Type B pancreatic cell (in vitro differentiated cells): ENCODE measurements at regions not wholly inside any gene's neighbourhood (a gene's known extent, or its start where the extent isn't known, plus 50 kb on each side); places are given as distances from the start of the nearest gene placed in this dataset.
A peak's percentile ranks its signal among the peaks of the same experiment; 100 is the strongest.

Source experiments
- DNase-seq: peaks from one replicate; pipeline ENCODE4 v3.0.0; 2021; ENCODE audit warnings: mixed read lengths; ENCODE audit not compliant: unreplicated experiment; ENCODE audit errors: extremely low spot score
- H3K27ac Mint-ChIP-seq: 2 replicates; pipeline ENCODE4 v1.8.0; 2021; ENCODE audit warnings: mild to moderate bottlenecking, mixed read lengths
- H3K27me3 Mint-ChIP-seq: 2 replicates; pipeline ENCODE4 v1.8.0; 2021; ENCODE audit warnings: mixed read lengths
- H3K36me3 Mint-ChIP-seq: 2 replicates; pipeline ENCODE4 v1.8.0; 2021; ENCODE audit warnings: mixed read lengths
- H3K4me1 Mint-ChIP-seq: one replicate; pipeline ENCODE4 v1.8.0; 2021; ENCODE audit warnings: mixed read lengths; ENCODE audit not compliant: unreplicated experiment
- H3K4me3 Mint-ChIP-seq: 2 replicates; pipeline ENCODE4 v1.8.0; 2021; ENCODE audit warnings: mild to moderate bottlenecking, mixed read lengths
- H3K9me3 Mint-ChIP-seq: 2 replicates; pipeline ENCODE4 v1.8.0; 2021; ENCODE audit warnings: mixed read lengths
- CTCF ChIP-seq: fragments of 200-600 bp; sonication (generic); conservative IDR thresholded peaks from 2 replicates; pipeline ENCODE4 v1.5.0; 2021; ENCODE audit warnings: antibody characterized with exemption, mild to moderate bottlenecking

GRCh38 chr10:78336402-78336791, 302.7 kb downstream of the RPS24 start:
- H3K4me1 Mint-ChIP-seq: peaks cover 33% of the 10 kb centered on the region
- H3K4me3 Mint-ChIP-seq: no peak overlapping the region
- H3K27me3 Mint-ChIP-seq: no peaks in the 10 kb centered on the region
- peak overlapping the region; percentile 23 for H3K27ac Mint-ChIP-seq
- H3K36me3 Mint-ChIP-seq: no peaks in the 10 kb centered on the region
- H3K9me3 Mint-ChIP-seq: peaks cover 4% of the 10 kb centered on the region
- no peak for TF ChIP-seq CTCF
- peak; percentile 56 for DNase-seq

GRCh38 chr10:78337016-78337415, 303.4 kb downstream of the RPS24 start:
- H3K36me3 Mint-ChIP-seq: no peaks in the 10 kb centered on the region
- H3K4me1 Mint-ChIP-seq: peaks cover 28% of the 10 kb centered on the region
- peaks cover 4% of the 10 kb centered on the region for H3K9me3 Mint-ChIP-seq
- H3K27me3 Mint-ChIP-seq: no peaks in the 10 kb centered on the region
- TF ChIP-seq CTCF: no peak
- peak overlapping the region; percentile 23 for H3K27ac Mint-ChIP-seq
- peak; percentile 27 for DNase-seq
- no peak overlapping the region for H3K4me3 Mint-ChIP-seq

DNA sequence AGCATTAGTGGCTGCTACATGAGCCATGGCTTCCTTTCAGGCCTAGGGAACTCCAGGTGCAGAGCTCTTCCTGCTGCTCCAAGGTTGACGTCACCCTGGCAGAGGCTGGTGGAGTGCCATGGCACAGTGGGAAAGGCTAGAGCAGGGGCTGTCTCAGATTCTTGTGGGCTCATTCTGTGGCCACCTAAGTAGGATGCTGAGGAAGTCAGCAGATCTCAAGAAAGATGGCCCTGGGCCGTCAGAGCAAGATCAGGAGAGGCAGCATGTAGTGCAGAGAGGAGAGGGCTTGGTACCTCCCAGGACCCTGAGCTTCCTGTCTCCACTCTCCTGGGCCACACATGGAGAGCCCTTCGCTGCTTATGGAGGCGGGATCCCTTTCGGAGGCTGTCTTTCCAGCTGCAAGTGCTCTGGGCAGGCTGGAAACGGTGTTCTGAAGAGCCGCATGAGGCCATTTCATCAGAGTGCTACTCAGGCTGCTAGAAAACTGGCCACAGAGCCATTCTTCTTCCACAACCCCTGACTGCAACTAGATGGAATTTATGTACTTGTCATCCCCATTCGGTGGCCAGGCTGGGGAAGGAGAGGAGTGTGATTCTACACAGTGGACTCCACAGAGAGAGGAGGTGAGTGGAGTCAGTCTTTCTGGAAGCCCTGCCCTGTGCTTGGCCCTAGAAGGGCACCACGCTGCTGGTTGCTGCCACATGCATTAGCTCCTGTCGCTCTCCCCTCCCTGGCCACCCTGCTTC, 304.2 kb downstream of the RPS24 start:
- H3K4me3 Mint-ChIP-seq: no peak overlapping the region

GRCh38 chr10:78338717-78339116, 305.1 kb downstream of the RPS24 start:
- Mint-ChIP-seq H3K4me1 (peaks cover 21% of the 10 kb centered on the region), H3K27ac (no peak overlapping the region), H3K4me3 (no peak overlapping the region), H3K36me3 (no peaks in the 10 kb centered on the region), H3K9me3 (peaks cover 4% of the 10 kb centered on the region), H3K27me3 (no peaks in the 10 kb centered on the region)
- DNase-seq: peak; percentile 10
- TF ChIP-seq CTCF: no peak

More for the DNA sequence above, 304.2 kb downstream of the RPS24 start:
- peak; percentile 59 for DNase-seq
- Mint-ChIP-seq H3K4me1 (peaks cover 27% of the 10 kb centered on the region), H3K36me3 (no peaks in the 10 kb centered on the region), H3K27ac (no peak overlapping the region), H3K9me3 (peaks cover 4% of the 10 kb centered on the region), H3K27me3 (no peaks in the 10 kb centered on the region)
- TF ChIP-seq CTCF: no peak

GRCh38 chr10:78339251-78339650, 305.6 kb downstream of the RPS24 start:
- no peaks in the 10 kb centered on the region for H3K27me3 Mint-ChIP-seq
- H3K9me3 Mint-ChIP-seq: peaks cover 4% of the 10 kb centered on the region
- no peaks in the 10 kb centered on the region for H3K36me3 Mint-ChIP-seq
- H3K4me3 Mint-ChIP-seq: no peak overlapping the region
- H3K4me1 Mint-ChIP-seq: peaks cover 21% of the 10 kb centered on the region
- peak; percentile 20 for DNase-seq
- no peak overlapping the region for H3K27ac Mint-ChIP-seq
- no peak for TF ChIP-seq CTCF
